Right kidney (tissue), 1 donor: ENCODE measurements at regions not wholly inside any gene's neighbourhood (a gene's known extent, or its start where the extent isn't known, plus 50 kb on each side); places are given as distances from the start of the nearest gene placed in this dataset.
A peak's percentile ranks its signal among the peaks of the same experiment; 100 is the strongest.

Experiments
- DNase-seq: peaks from one replicate; pipeline ENCODE4 v3.0.0-alpha.2; 2016

DNA sequence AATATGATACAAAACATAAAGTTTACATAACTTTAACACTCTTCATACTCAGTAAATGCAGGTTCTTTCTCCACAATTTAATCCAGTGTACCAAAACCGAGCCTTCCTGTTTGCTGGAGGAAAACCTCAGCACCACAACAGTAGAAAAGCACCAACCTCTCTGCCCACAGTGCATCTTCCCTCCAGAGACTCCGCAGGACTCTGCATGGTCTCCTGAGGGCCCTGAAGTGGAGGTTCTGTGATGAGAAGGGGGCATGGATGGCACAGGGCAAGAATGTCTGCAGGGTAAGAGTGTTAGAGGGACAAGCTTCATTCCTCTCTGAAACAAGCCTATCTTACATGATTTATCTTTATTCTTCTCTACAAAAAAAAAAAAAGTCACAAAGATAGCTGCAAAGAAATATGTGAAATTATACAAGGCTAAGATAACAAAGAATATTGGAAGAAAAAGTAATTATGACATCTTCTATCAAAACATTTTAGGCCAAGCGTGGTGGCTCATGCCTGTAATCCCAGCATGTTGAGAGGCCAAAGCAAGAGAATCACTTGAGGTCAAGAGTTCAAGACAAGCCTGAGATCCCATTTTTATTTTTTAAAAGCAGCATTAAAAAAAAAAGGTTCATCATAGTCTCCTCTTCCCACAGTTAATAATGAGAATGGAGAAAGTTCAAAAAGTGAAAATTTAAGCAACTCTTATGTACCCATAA lies 102.0 kb downstream of the VPREB1 start:
- DNase-seq = no peak

DNA sequence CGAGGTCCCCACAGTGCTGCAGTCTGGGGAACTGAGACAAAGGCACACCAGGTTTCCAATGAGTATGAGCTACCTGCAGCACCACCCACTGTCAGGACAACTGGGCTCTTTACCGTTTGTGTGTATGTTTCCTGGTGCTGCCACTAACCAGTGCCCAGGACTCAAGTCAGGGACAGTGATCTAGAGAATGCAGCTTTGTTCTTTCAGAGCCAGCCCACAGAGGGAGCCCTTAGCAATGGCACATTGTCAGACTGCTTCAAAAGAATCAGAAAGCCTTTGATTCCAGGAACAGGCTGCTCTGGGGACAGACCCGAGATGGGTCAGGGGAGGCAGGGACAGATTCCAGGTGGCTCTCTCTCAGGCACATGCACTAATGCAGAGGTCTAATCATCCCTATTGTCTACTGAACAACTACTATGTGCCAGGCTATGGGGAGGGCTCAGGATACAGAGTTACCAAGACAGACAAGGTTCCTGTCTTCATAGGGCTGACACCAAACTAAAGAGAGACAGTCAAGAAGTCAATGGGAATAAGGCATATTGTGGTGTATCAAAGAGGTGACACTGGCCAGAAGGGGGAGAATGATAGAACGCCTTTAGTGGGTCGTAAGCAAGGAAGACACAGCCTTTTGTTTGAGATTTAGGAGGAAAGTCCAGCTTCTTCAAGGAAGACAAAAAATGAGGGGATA lies 103.7 kb downstream of the VPREB1 start:
- no peak for DNase-seq

DNA sequence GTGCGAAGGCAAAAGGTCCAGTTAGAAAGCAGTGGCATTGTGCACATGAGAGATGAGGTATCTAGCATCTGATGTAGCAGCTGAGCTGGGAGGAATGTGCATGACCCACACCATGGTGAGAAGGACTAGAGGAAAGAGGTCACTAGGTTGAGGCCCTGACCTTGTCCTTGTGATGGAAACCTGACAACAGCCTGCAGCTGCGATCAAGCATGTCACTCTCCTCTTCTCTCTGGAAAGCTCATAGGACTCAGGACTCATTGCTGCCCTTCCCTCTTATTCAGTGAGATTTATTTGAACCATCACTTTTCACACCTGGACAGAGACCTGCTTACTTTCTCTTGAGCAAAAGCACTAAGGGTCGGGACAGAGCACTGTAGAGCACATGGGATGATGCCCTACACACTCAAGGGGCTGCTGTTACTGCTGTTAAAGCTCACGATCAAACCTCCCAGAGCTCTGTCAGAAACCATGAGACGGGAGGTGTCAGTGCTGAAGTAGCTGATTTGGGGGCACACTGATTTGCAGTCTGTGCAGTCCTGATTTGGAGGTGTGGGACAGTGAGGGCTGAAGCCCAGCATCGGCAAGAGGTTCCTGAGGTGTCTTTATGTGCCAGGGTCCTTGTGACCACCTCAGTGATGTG lies 104.3 kb downstream of the VPREB1 start:
- DNase-seq = no peak

DNA sequence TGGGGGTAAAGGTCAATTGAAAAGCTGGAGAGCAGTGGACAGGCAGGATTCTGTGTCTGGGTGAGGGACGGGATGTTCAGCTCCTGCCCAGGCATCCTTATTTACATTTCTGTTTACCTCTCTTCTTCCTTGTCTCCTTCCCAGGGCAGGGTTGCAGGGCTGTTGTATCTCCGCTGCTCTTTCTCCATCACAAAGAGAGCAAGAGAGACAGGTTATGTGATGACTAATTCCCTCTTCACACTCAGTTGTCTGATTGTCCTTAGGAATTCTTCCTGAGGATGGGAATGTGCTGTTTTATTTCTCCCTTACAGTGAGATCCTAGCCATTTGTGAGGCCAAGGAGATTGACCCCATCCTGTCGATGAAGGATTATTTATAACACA lies 104.9 kb downstream of the VPREB1 start:
- DNase-seq = no peak

DNA sequence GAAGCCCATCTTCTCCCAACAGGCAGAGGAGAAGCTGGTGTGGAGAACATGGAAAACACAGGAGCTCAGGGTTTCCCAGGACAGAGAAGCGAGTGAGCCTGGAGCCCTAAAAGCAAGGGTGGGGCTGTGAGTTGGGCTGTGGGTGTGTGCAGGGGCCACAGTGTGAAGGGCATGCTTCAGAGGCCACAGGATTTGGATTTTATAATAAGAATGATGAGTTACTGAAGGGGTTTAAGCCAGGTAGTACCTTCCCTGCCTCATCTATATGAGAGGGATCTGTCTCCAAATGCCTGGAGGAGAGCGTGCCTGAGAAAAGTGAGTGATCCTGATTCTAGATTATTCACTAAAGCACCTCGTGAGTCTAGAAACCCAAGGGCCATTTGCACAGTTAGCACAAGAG lies 106.8 kb downstream of the VPREB1 start:
- no peak for DNase-seq

DNA sequence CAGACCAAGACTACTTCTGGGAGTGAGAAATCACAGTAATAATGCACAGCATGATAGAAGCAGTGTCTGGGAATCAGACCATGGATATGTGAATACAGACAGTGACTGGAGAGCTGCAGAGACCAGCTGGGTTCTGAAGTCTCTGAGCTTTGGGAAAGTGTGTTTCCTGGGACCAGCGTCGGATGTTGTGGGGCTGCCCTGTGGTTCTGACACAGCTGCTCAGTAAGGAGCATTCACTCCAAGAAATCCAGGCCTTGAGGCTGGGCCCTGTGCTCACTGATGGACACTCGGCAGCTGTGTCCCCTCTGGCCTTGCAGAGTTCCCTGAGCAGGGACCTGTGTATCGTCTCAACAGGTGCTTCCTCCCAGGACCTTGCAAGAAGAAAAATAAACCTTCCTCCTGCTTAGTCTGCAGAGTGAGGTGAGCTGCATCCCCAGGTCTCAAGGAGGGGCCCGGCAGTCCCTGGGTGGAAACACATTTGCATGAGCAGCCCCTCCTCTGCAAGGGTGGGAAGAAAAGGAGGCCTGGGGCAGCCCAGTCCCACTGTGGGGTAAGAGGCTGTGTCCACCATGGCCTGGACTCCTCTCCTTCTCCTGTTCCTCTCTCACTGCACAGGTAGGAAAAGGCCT lies 107.9 kb downstream of the VPREB1 start:
- DNase-seq = no peak

DNA sequence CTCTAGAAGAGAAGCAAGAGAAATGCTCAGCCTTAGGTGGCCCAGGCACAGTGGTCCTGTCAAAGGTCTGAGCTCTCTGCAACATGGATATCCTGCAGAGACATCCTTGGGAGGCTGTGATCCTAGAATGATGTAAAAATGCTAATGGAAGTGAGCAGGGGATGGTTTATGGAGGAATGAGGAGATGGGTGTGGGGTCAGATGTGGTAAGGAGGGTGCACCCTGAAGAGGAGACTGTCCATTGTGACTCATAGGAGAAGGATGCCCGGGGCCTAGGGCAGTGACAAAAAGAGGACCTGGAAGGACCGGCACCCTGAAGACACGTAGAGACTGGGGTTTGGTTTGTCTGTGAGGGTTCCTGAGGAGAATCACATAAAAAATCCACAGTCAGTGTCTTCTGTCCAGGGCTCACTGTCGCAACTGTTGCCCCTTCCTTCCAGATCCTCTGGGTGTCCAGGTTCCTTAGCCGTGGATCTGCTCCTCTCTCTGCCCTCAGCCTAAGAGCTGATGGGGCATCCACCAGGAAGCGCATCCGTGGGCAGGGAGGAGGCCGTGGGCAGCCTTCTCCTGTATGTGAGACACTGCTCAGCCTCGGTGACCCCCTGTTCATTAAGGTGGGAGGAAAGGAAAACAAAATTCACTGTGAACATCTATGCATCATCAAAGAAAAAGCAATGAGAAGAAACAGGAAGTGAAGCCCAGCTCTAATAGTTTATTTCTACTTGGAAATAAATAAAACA lies 110.7 kb downstream of the VPREB1 start:
- no peak for DNase-seq

DNA sequence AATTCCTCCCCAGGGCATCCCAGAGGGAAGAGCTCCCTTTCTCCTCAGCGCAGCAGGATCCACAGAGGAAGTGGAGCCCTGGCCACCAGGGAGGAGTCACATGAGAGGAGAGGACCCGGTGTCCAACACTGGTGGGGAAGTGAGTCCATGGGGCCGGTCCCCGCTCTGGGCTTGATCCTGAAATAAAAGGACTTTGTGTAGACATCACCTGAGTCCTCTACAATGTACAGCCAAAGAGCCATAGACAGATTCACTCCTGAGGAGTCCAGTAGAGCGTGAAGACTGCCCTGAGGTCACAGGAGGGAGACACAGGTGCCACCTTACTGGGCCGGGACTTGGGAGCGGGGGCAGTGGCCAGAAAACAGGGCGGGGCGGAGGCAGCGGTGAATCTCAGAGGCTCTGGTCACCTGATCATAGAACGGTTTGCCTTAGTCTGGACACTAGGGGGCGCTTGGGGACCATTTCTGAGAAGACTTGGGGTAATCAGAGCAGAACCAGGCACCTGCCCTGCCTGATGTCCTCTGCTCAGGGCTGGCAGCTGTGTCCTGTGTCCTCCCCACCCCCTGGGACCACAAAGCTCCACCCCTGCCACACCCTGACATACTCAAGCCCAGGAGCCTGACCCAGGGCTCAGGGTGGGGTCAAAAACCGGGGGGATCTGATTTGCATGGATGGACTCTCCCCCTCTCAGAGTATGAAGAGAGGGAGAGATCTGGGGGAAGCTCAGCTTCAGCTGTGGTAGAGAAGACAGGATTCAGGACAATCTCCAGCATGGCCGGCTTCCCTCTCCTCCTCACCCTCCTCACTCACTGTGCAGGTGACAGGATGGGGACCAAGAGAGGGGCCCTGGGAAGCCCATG lies 112.7 kb downstream of the VPREB1 start:
- DNase-seq = peak; percentile 37

DNA sequence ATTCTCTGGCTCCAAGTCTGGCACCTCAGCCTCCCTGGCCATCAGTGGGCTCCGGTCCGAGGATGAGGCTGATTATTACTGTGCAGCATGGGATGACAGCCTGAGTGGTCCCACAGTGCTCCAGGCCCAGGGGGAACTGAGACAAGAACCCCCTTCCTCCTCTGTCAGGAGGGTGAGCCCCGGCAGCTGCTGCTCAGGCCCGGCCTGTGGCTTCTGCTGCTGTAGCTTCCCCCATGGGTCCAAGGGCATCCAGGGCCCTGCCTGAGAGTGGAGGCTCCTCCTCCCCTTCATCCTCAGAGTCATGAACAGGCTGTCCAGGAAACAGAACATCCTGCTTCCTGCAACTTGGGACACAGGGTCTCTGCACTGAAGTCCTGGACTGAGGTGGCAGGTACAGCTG lies 113.6 kb downstream of the VPREB1 start:
- DNase-seq = no peak

DNA sequence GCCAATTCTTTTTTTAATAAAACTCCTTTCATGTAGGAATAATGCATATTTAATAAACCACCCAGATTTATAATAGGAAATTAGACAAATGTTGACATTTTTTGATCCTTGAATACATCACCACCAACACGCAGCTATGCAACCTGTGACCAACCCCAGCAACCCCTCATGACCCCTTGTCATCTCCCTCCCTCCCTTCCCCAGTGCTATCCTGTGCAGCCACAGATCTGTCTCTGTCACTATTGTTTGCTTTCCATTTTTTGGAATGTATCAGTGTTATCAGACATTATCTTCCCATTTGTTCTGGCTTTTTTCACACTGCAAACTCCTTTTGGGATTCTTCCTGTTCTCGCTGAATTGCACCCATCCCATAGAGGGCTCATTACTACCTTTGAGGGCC lies 114.1 kb downstream of the VPREB1 start:
- no peak for DNase-seq

DNA sequence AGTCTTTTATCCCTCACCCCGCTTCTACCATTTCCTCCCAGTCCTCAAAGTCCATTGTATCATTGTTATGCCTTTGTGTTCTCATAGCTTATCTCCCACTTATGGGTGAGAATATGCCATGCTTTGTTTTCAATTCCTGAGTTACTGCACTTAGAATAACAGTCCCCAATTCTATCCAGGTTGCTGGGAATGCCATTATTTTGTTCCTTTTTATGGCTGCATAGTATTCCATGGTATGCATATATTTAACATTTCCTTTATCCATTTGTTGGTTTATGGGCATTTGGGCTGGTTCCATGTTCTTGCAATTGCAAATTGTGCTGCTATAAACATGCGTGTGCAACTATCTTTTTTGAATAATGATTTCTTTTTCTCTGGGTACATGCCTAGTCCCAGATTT lies 114.9 kb downstream of the VPREB1 start:
- DNase-seq = no peak

DNA sequence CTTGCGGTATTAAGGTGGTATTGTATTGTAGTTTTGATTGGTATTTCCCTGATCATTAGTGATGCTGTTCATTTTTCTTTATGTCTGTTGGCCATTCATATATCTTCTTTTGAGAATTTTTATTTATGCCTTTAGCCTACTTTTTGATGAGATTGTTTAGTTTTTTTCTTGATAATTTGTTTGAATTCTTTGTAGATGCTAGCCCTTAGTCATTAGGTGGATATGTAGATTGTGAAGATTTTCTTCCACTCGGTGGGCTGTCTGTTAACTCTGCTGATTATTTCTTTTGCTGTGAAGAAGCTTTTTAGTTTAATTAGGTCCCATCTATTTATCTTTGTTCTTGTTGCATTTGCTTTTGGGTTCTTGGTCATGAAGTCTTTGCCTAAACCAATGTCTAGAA lies 115.4 kb downstream of the VPREB1 start:
- no peak for DNase-seq

DNA sequence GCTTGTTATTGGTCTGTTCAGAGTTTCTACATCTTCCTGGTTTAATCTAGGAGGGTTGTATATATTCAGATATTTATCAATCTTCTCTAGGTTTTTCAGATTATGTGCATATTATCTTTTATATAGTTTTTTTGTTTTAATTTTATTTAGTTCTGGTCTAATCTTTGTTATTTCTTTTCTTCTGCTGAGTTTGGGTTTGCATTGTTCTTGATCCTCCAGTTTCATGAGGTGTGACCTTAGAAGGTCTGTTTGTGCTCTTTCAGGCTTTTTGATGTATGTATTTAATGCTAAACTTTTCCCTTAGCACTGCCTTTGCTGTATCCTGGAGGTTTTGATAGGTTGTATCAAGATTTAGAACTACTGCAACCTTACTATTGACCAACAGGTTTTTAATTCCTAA lies 117.7 kb downstream of the VPREB1 start:
- no peak for DNase-seq

DNA sequence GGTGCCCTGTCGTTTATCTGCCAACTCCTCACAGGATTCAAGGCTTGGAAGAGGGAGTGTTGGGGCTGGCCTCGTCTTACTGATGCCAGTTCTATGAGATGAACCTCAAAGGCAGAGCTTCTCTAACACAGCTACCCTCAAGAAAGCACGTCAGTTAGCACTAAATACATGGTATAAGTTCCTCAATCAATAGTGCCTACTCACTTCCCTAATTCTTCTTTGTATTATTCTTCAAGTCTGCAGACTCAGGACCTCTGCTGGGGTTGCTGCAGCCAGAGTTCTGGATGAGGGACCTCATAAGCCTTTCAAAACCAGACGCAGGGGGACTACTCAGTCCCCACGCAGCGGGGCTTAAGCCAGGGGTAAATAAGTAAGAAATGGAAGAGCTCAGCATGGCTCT lies 118.3 kb downstream of the VPREB1 start:
- DNase-seq = no peak

DNA sequence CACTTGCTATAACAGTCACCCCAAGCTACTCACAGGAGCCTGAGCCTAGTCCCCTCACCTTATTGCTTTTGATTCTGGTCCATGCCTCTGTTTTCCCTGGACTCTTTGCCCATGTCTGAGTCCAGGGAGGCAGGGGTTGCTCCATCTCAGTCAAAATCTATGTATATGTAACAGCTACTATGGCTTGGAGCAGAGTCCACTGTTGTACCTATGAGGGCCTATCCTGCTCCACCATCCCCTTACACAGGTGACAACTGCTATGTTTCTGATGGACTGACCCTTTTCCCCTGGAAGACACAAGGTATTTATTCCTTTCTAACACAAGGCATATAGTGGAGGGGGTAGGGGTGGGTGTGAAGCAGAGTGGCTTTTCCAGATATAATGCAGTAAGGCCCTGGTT lies 119.6 kb downstream of the VPREB1 start:
- no peak for DNase-seq

DNA sequence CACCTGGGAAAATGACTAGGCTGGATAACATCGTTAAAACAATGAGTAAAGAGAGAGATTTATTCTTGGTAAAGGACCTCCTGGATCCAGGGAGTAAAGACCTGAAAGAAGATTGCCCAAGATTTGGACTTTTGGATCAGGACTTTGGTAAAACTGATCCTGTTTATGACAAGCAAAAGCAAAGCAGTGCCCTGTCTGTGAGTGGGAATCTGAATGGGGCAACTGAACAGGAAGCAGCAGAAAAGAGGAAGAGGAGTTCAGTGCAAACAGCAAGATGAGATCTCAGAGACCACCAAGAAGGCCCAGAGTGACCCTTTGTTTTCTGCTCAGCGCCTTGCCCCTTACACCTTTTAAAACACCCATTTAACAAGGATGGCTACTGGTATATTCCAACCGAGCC lies 122.0 kb downstream of the VPREB1 start:
- no peak for DNase-seq

DNA sequence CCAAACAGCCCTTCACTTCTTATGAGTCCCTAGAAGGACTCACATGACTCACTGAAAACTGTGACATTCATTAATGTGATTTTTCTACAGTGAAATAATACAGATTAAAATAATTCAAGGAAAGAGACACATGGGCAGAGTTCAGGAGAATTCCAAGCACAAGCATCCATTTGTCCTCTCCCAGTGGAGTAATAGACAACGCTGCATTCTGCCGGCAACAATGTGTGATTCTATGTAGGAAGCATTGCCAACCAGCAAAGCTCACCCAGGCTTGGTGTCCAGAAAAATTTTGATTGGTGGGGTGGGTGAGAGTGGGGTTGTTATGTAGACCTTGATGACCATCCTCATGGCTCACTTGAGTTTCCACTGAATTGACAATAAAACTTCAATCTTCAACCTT lies 123.9 kb downstream of the VPREB1 start:
- DNase-seq = no peak

DNA sequence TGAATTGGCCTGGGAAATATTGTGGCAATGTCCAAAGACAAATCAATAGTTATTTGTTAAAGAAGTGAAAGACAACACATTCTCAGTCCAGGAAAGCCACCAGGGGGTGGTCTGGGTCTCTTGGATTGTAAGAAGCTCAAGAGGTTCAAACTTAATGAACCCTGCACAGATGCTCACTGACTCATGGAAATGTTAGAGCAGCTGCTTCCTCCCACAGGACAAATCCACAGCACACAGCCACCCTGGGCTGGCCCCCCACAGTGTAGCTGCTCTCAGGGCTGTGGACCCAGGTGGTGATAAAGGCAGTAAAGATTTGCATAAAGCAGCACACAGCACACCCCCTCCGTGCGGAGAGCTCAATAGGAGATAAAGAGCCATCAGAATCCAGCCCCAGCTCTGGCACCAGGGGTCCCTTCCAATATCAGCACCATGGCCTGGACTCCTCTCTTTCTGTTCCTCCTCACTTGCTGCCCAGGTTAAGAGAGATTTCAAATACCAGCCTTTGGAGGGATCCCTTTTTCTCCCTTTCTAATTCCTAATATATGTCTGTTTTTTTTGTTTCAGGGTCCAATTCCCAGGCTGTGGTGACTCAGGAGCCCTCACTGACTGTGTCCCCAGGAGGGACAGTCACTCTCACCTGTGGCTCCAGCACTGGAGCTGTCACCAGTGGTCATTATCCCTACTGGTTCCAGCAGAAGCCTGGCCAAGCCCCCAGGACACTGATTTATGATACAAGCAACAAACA lies 124.8 kb downstream of the VPREB1 start:
- peak; percentile 31 for DNase-seq

DNA sequence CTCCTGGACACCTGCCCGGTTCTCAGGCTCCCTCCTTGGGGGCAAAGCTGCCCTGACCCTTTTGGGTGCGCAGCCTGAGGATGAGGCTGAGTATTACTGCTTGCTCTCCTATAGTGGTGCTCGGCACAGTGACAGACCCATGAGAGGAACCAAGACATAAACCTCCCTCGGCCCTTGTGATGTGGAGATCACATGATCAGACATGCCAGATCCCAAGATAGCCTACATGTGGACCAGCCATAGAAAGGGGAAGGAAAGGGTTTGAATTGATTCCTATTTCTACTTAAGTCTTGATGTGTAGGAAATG lies 125.3 kb downstream of the VPREB1 start:
- no peak for DNase-seq

DNA sequence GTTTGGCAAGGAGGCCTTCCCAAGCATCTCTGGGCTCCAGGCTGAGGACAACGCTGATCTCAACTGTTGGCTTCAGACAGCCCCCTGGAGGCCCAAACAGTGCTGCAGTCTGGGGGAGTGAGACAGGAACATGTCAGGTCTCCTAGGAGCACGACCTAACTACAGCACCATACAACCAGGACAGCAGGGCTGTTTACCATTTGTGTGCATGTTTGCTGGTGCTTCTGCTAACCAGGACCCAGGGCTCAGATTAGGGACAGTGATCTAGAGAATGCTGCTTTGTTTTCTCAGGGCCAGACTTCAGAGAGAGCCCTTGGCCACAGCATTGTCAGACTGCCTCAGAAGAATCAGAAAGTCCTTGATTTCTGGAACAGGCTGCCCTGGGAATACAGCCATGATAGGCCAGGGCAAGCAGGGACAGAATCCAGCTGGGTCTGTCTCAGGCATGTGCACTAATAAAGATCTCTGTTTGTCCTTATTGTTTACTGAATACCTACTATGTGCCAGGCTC lies 126.5 kb downstream of the VPREB1 start:
- DNase-seq = no peak

DNA sequence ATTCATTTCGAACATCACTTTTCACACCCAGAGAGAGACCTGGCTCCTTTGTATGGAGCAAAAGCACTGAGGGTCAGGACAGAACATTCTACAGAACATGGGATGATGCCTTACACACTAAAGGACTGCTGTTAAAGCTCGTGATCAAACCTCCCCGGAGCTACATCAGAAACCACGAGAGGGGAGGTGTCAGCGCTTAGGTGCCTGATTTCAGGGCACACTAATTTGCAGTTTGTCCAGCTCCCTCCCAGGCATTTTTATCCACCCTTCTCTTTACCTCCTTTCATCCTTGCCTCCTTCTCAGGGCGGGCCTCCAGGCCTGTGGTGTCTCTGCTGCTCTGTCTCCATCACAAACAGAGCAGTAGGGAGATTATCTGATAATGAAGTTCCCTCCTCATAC lies 127.5 kb downstream of the VPREB1 start:
- no peak for DNase-seq
